ENCODE measurements at regions not wholly inside any gene's neighbourhood (a gene's known extent, or its start where the extent isn't known, plus 50 kb on each side); places are given as distances from the start of the nearest gene placed in this dataset.

DNA sequence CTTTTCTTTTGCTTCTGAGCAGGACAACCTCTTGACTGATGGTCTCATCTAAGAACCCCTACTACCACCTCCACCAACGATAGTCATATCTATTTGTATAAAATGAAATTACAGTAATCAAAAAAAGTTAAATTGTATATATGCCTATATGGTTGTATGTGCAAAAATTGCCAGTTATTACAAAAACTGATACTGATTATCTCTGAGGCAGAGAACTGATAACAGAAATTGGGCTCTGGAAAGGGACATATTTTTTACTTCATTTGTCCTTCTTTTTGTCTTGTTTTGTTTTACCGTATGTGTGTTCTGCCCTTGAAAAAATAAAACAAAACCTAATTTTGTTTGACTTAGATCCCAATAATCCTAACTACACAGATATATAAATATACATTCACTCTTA, 574.4 kb upstream of the NOX3 start:
- CTCF ChIA-PET: no interaction called here
- POLR2A ChIA-PET: no interaction called here
- DNase-seq (ENCODE audit: extremely low spot score): no peak
- TF ChIP-seq, protein P1, sequence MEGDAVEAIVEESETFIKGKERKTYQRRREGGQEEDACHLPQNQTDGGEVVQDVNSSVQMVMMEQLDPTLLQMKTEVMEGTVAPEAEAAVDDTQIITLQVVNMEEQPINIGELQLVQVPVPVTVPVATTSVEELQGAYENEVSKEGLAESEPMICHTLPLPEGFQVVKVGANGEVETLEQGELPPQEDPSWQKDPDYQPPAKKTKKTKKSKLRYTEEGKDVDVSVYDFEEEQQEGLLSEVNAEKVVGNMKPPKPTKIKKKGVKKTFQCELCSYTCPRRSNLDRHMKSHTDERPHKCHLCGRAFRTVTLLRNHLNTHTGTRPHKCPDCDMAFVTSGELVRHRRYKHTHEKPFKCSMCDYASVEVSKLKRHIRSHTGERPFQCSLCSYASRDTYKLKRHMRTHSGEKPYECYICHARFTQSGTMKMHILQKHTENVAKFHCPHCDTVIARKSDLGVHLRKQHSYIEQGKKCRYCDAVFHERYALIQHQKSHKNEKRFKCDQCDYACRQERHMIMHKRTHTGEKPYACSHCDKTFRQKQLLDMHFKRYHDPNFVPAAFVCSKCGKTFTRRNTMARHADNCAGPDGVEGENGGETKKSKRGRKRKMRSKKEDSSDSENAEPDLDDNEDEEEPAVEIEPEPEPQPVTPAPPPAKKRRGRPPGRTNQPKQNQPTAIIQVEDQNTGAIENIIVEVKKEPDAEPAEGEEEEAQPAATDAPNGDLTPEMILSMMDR (IDR thresholded peaks at IDR 0.05; ENCODE audit: control extremely low read depth, extremely low read depth, low read depth, missing control alignments): no peak

DNA sequence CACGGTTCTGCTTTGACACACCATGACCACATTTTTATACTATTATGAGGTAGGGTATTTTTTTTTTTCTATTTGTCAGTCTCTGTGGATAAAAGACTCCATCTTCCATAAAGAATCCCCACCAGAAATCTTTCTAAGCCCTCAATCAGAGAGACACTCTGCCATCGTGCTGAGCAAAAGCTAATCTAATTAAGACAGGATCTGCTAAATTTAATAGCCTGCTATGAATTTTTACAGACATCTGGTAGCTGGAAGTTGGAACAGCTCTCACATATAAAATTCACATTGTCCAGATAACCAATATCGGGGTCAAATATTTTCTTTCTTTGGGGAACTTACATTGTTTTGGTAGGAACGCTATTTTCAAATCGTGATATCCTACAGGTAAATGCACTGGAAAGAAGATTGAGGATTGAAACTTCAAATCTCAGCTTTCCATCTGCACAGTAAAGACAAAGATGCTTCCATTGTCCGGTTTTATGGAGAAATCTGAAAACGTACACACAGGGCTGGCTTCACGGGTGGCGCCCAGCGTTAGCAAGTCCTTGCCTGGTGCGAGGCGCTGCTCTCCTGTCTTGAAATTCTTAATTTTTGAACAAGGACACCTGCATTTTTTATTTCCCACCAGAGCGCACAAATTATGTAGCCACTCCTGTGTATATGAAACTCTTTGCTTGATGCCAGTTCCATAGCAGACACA, 573.8 kb upstream of the NOX3 start:
- ChIA-PET POLR2A (no interaction called here), CTCF (no interaction called here)
- TF ChIP-seq, protein P1 (IDR thresholded peaks at IDR 0.05; ENCODE audit: control extremely low read depth, extremely low read depth, low read depth, missing control alignments): no peak
- no peak for DNase-seq (ENCODE audit: extremely low spot score)

DNA sequence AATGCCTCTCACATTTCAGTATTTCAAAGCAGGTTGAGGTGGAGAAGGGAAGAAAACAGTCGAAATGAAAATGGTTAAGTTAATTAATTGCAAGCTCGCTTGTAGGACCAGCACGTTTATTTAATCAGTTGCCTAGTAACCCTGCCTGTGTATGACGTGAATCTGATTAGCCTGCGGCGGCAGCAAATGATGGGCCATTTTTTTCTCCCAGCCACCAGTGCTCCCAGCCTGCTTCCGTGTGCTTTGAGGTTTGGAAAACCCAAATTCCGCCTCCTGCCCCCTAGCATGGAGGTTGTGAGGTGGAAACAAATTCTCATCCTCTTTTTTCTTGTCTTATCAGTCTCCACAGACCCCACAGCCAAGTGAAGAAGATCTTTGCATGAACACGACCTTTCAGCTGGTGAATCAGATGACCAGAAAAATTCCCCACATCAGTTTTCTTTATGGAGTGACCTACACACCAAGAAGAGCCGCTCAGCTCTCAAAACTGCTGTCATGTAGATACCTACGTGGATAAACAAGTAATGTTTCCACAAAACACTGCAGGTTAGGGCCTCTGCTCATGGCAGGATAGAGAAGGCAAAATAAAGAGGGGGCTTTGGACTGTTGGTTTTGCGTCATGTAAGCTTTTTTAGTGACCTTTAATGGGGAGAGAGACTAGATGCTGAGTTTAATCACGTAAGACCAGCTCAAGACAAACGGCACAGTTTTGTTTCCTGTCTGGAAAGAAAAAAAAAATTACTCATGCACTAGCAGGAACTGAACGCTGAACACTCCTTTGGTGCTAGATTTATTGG, 572.9 kb upstream of the NOX3 start:
- no peak for DNase-seq (ENCODE audit: extremely low spot score)
- POLR2A ChIA-PET: no interaction called here
- TF ChIP-seq, protein P1 (IDR thresholded peaks at IDR 0.05; ENCODE audit: control extremely low read depth, extremely low read depth, low read depth, missing control alignments): no peak
- CTCF ChIA-PET: no interaction called here

DNA sequence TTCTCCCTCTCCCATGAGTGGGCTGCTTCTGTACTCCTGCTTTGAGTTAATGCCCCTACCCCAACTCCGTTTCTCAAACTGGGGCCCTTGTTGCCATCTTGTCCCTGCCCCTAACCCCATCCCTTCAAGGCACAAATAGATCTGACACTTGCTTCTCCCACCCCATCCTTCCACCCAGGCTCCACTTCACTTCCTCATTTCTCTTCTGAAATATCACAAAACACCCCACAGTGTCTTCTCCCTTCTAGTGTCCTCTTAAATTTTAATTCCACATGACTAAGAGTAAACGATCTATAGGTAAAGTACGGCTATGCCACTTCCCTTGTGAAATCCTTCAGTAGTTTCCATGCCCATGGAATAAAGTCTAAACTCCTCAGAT, 571.6 kb upstream of the NOX3 start:
- DNase-seq (ENCODE audit: extremely low spot score): no peak
- ChIA-PET CTCF (no interaction called here), POLR2A (no interaction called here)
- TF ChIP-seq, protein P1 (IDR thresholded peaks at IDR 0.05; ENCODE audit: control extremely low read depth, extremely low read depth, low read depth, missing control alignments): no peak

DNA sequence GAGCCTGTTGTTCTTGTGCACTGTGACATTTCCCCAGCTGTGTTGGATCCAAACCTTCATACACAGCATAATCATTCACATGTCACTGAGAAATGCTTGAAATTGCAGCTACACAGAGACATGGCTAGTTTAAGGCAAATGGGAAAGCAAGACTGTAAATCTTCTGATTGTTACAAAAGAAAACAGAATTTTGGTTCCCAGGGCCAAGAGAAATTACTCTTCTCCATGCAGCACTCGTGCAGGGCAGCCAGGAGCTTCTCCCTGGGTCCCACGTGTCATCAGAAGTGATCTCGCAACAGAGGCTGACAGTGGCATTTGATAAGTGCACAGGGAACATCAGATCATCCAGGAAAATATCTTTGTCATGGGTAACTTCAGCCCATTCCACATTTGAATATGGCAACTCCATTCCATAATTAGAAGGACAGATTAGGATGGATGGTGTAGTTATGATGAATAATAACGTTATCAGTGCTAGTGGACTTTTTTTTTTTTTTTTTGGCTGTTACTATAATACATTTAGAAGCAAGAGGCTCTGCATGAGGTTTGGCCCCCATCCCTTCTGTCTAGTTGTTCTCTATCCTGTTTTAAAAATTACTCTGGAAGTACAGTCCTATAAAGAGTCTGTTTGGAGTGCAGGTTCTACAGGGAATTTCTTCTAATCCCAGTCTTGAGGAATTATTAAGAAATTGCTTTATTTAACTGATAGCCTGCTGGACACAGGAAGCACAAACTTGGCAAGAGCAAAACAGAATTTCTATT, 571.0 kb upstream of the NOX3 start:
- POLR2A ChIA-PET: no interaction called here
- CTCF ChIA-PET: no interaction called here
- TF ChIP-seq, protein P1 (IDR thresholded peaks at IDR 0.05; ENCODE audit: control extremely low read depth, extremely low read depth, low read depth, missing control alignments): no peak
- DNase-seq (ENCODE audit: extremely low spot score): no peak

DNA sequence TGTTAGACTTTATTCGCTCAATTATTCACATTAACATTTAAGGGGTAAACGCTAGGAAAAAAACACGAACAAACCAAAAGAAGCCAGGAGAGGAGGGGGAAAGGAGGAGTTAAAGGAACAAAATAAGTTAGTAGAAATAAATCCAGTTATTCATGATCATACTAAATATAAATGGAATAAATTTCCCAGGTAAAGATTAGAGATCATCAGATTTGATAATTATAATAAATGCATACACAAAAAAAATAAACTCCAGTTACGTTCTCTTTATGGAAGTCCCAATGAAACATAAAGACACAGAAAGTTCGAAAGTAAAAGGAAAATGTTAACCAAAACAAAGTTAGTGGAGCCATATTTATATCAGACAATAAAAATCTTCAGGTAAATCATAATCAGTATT, 568.7 kb upstream of the NOX3 start:
- TF ChIP-seq, protein P1 (IDR thresholded peaks at IDR 0.05; ENCODE audit: control extremely low read depth, extremely low read depth, low read depth, missing control alignments): no peak
- POLR2A ChIA-PET: no interaction called here
- no peak for DNase-seq (ENCODE audit: extremely low spot score)
- CTCF ChIA-PET: no interaction called here

Data from GM10248 (cell line).